HL-60 (cell line): ENCODE measurements at regions not wholly inside any gene's neighbourhood (a gene's known extent, or its start where the extent isn't known, plus 50 kb on each side); places are given as distances from the start of the nearest gene placed in this dataset.

ENCODE experiments used
- DNase-seq, 2 experiments: peaks; one replicate each; pipeline ENCODE4 v3.0.0-alpha.2; 2010 to 2020; ENCODE audit warnings: low read depth in 1 of 2, low spot score in 1 of 2
- H3K27ac ChIP-seq: fragments of 250-450 bp; sonication (Bioruptor Pico); replicated peaks from 2 replicates; pipeline ENCODE4 v1.5.1; 2020; ENCODE audit warnings: mild to moderate bottlenecking, moderate library complexity
- H3K27me3 ChIP-seq: fragments of 250-450 bp; sonication (Bioruptor Pico); 2 replicates; pipeline ENCODE4 v1.5.1; 2021; ENCODE audit warnings: mild to moderate bottlenecking, moderate library complexity; ENCODE audit not compliant: insufficient read depth, poor library complexity, severe bottlenecking
- H3K4me3 ChIP-seq: replicated peaks from 2 replicates; pipeline ENCODE4 v1.5.1; 2011; ENCODE audit warnings: mild to moderate bottlenecking, control low read depth, low read length; ENCODE audit not compliant: insufficient read depth
- GABPA ChIP-seq: IDR thresholded peaks from 2 replicates; pipeline ENCODE4 v1.6.1; 2012; ENCODE audit warnings: low read depth
- POLR2AphosphoS5 ChIP-seq: IDR thresholded peaks from 2 replicates; pipeline ENCODE4 v1.6.1; 2012; ENCODE audit warnings: low read depth
- REST ChIP-seq: IDR thresholded peaks from 2 replicates; pipeline ENCODE4 v1.6.1; 2012; ENCODE audit warnings: low read depth; ENCODE audit not compliant: insufficient replicate concordance
- SPI1 ChIP-seq: IDR thresholded peaks from 2 replicates; pipeline ENCODE4 v1.6.1; 2012; ENCODE audit warnings: low read depth, mild to moderate bottlenecking, borderline replicate concordance
- TF ChIP-seq, protein P1 (sequence below): IDR thresholded peaks from one replicate; pipeline ENCODE4 v1.5.1; 2011; ENCODE audit warnings: low read length, control low read depth, inconsistent platforms; ENCODE audit not compliant: insufficient read depth

DNA sequence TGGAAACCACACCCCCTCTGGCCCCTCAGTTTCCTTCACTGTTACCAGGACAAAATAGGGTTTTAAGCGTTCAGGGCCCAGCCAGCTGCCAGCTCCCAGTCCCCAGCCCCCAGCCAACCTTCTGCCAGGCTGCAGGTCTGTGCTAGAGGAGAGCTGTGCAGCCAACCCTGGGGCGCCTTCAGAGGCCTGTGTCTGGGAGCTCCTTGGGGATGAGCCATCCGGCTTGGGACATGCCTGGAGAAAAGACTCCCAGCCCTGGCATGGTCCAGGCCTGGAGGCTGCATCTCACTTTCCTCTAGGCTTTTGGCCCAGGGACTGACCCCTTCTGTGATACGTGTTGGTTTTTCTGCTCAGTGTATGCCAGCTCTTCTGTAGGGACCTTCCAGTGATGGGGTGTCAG, 487.6 kb upstream of the MGMT start:
- no peaks in the 10 kb centered on the region for H3K27me3 ChIP-seq
- no peak for DNase-seq
- TF ChIP-seq GABPA (no peak), REST (no peak), SPI1 (no peak), POLR2AphosphoS5 (no peak)
- TF ChIP-seq, protein P1, sequence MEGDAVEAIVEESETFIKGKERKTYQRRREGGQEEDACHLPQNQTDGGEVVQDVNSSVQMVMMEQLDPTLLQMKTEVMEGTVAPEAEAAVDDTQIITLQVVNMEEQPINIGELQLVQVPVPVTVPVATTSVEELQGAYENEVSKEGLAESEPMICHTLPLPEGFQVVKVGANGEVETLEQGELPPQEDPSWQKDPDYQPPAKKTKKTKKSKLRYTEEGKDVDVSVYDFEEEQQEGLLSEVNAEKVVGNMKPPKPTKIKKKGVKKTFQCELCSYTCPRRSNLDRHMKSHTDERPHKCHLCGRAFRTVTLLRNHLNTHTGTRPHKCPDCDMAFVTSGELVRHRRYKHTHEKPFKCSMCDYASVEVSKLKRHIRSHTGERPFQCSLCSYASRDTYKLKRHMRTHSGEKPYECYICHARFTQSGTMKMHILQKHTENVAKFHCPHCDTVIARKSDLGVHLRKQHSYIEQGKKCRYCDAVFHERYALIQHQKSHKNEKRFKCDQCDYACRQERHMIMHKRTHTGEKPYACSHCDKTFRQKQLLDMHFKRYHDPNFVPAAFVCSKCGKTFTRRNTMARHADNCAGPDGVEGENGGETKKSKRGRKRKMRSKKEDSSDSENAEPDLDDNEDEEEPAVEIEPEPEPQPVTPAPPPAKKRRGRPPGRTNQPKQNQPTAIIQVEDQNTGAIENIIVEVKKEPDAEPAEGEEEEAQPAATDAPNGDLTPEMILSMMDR = no peak
- no peak overlapping the region for H3K4me3 ChIP-seq
- H3K27ac ChIP-seq = no peak overlapping the region

DNA sequence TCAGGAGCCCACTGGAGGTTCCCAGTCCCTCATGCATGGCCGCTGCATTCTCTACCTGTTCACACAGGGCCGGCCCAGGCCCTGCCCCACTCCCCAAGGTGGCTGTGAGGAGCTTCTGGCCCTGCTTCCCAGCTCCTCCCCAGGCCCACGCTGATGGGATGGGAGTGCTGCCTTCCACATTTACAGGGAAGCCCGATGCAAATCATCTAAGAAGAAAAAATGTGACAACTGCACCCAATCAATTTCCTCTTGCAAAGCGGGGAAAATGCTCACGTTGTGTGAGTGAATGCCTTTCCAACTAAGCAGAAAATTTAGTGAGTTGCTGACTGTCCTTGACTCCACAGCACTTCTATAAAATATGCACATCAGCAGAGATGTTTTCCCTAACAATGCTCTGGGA, 485.8 kb upstream of the MGMT start:
- Histone ChIP-seq H3K27me3 (no peaks in the 10 kb centered on the region), H3K4me3 (no peak overlapping the region), H3K27ac (no peak overlapping the region)
- TF ChIP-seq SPI1 (no peak), POLR2AphosphoS5 (no peak), REST (no peak), GABPA (no peak)
- TF ChIP-seq, protein P1 = no peak
- no peak for DNase-seq

- Histone ChIP-seq H3K27me3 (no peaks in the 10 kb centered on the region), H3K27ac (no peak overlapping the region), H3K4me3 (no peak overlapping the region)
- no peak for DNase-seq
- TF ChIP-seq SPI1 = no peak
- TF ChIP-seq, protein P1 = no peak
- no peak for TF ChIP-seq POLR2AphosphoS5
These were observed 485.0 kb upstream of the MGMT start for GRCh38 chr10:128981881-128982615.

GRCh38 chr10:128982616-128982915, 484.5 kb upstream of the MGMT start:
- TF ChIP-seq SPI1 (no peak), POLR2AphosphoS5 (no peak), GABPA (no peak), REST (no peak)
- TF ChIP-seq, protein P1 = no peak
- Histone ChIP-seq H3K27ac (no peak overlapping the region), H3K27me3 (no peaks in the 10 kb centered on the region), H3K4me3 (no peak overlapping the region)
- no peak for DNase-seq
